ENCODE measurements at regions not wholly inside any gene's neighbourhood (a gene's known extent, or its start where the extent isn't known, plus 50 kb on each side); places are given as distances from the start of the nearest gene placed in this dataset.
A peak's percentile ranks its signal among the peaks of the same experiment; 100 is the strongest.

- TF ChIP-seq DMTF1 (CRISPR knock-in tag; IDR thresholded peaks at IDR 0.05) (no peak), GLI4 (CRISPR knock-in tag; IDR thresholded peaks at IDR 0.05; ENCODE audit: borderline replicate concordance) (no peak), HOXD1 (CRISPR knock-in tag; IDR thresholded peaks at IDR 0.05) (no peak), ZNF557 (CRISPR knock-in tag; IDR thresholded peaks at IDR 0.05) (0 out of 2 replicates have a peak, but pooled peaks have one; percentile 19), ARID5B (CRISPR knock-in tag; IDR thresholded peaks at IDR 0.05) (peak; percentile 54; the same call in 1 of the 2 replicates), ZNF143 (CRISPR knock-in tag; IDR thresholded peaks at IDR 0.05) (no peak), FOXA1 (IDR thresholded peaks at IDR 0.05) (no peak), FOXA1 (CRISPR knock-in tag; IDR thresholded peaks at IDR 0.05) (no peak), ZFP91 (CRISPR knock-in tag; IDR thresholded peaks at IDR 0.05; ENCODE audit: borderline replicate concordance) (peak; percentile 62; the same call in 1 of the 2 replicates), POLR2G (IDR thresholded peaks at IDR 0.05; ENCODE audit: low read depth, low read length) (peak; percentile 55), MAX (IDR thresholded peaks at IDR 0.05) (peak; percentile 48), ISL2 (CRISPR knock-in tag; IDR thresholded peaks at IDR 0.05) (peak; percentile 61; the same call in 1 of the 2 replicates), ZNF451 (CRISPR knock-in tag; IDR thresholded peaks at IDR 0.05) (no peak), ZNF546 (CRISPR knock-in tag; conservative IDR thresholded peaks at IDR 0.05) (no peak), ZNF615 (CRISPR knock-in tag; IDR thresholded peaks at IDR 0.05; ENCODE audit: borderline replicate concordance) (no peak), SNAPC4 (CRISPR knock-in tag; IDR thresholded peaks at IDR 0.05) (no peak)
Observed at GRCh38 chr20:21019814-21020658, 86.1 kb downstream of the LINC00237 start (continued).
